NCI-H526 (cell line): ENCODE measurements at regions not wholly inside any gene's neighbourhood (a gene's known extent, or its start where the extent isn't known, plus 50 kb on each side); places are given as distances from the start of the nearest gene placed in this dataset.

Experiments used
- DNase-seq, 2 experiments: peaks; one replicate each; lab custom pipeline; 2025; lab: John Stamatoyannopoulos, UW

- no peak for DNase-seq
Observed at GRCh38 chr2:147363181-147363580, 481.6 kb upstream of the ACVR2A start.

DNA sequence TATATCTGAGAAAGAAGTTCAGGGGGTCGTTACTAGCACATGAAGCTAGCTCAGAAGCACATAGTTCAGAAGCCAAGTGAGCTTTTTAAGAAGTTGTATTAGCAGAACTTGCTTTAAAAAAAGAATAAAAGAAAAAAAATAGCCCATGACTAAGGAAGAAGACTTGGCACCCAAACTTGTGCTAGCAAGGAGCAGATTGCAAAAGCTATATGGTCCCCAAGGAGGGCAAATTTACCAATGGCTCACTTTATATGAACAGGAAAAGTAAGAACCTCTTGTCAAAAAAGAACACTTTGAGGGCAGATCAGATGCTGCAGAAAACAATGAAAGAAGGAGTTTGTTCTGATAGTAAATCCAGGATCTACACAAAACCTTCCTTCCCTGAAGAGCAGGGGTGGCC, 486.5 kb upstream of the ACVR2A start:
- DNase-seq: no peak

GRCh38 chr2:147356157-147356556, 488.7 kb upstream of the ACVR2A start:
- DNase-seq: no peak

DNA sequence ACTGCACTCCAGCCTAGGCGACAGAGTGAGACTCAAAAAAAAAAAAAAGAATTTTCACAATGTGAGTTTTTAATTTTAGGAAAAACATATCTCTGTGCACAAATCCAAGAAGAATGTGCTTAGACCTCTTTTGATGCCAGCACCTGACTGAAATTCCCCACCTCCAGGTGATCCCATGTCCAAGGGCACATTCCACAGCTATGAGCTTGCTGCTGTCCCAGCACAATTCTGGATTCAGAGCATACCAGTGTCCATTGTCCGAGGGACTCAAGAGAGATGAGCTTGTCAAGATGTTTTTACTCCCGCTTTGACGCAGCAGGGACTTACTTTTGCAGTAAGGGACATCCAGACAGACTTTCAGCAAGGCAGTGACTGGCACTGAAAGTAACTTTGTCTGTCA, 489.1 kb upstream of the ACVR2A start:
- DNase-seq: no peak

- DNase-seq: no peak
Observed at GRCh38 chr2:147353072-147353381, 491.8 kb upstream of the ACVR2A start.

DNA sequence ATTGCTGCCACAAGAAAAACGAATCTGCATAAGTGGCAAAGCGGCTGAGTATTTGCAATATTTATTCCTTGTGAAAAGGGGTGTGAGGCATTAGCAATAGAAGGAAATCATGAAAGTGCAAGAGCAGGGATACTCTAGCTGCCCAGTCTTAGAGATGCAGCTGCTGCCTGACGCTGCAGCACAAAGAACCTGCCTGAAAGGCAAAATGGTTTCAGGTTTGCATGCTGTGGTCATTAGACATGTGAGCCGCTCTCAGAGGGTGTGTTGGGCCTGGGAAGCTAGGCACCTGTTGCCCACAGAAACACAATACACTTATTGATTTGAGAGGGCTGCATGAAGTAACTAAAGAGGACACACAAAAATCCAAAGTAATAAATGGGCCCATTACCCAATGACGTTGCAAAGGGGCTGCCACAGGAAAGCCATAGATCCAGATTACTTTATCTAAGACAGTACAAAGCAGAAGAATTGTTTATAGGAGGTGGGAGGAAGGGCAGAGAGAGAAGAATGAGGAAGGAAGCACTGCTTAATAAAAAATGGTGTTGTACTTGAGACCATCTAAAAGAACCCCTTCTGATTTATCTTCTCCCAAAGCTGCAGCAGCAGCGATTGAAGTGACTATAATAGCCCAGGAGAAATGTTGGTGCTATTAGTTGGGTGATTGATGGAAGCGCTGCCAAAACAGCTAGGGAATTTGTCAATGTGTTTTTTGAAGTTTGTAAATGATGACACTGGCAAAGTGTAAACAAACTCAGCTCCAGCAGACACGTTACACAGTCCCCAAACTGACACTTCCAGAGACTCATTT, 492.4 kb upstream of the ACVR2A start:
- DNase-seq: peak; percentile 3 to 62

DNA sequence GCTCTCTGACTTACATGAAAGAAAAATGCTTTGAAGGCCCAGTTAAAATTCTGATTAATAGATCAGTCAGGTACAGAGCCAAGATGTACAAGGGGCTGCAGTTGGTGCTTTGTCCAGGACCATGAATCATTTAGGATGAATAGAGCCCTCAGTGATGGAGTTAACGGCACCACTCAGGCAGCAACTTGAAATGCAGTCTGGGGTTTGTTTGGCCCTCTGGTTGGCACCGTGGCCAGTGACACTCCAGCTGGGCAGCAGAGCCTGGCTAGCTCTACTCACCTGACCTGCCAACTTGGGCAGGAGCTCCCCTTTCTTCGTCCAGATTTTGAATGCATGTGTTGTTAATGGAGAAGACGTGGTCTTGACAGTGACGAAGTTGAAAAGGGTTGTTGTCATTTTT, 493.0 kb upstream of the ACVR2A start:
- DNase-seq: no peak

DNA sequence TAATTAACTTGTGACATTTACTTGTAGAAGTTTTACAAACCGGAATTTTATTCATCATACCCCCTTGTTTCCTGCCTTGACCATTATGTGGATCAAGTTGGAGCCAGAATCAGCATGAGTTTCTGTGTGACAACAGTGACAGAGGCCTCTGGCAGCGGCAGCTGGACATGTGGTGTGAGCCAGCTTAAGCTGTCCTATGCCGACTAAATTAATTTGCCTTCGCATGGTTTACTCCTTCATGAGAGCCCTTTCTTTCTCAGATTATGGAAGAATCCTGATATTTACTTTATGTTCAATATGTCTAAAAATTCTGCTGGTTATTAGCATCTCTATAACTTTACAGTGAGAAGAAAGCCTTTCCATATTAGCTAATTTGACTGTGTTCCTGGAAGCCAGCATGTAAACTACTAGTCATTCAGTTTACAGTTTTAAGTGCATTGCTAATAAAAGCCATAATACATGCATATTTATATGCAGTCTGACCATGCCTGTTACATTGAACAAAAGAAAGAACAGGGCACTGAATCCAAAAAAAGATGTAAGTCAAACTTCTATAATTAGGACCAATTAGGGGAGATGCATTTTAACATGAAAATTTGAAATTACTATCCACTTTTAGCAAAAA, 495.8 kb upstream of the ACVR2A start:
- DNase-seq: no peak

DNA sequence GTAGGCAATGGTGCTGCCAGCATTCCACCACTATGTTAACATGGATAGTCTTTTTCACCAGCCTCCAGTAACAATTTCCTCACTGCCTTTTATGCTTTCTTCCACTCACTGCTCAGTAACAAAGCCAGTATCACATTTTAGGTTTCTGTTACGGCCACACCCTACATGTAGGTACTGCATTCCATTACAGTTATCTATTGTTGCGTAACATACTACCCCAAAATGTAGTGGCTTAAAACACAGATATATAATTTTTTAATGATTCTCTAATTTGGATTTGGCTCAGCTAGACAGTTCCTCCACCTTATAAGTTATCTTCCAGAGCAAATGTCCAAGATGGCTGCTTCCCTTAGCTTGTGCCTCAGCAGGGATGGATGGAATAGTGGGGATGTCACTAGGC, 498.7 kb upstream of the ACVR2A start:
- no peak for DNase-seq

GRCh38 chr2:147345246-147345645, 499.6 kb upstream of the ACVR2A start:
- peak in 1 of 2 experiments; percentile 22 for DNase-seq

DNA sequence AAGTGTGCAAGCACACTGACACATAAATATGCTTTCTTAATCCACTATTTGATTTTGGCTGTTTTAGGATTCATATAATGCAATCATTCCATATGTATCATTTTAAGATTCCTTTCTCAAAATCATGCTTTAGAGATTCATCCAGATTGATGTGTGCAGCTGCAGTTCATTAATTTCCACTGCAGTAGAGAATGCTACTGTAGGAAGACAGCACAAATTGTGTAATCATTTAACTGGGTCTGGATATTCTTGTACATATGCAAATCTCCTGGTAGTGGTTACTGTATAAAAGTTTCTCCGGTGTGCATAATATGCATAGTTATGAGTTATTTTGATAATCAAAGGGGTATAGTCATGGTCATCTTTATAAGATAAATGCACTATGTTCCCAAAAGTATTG, 502.5 kb upstream of the ACVR2A start:
- peak; percentile 3 to 26 for DNase-seq

DNA sequence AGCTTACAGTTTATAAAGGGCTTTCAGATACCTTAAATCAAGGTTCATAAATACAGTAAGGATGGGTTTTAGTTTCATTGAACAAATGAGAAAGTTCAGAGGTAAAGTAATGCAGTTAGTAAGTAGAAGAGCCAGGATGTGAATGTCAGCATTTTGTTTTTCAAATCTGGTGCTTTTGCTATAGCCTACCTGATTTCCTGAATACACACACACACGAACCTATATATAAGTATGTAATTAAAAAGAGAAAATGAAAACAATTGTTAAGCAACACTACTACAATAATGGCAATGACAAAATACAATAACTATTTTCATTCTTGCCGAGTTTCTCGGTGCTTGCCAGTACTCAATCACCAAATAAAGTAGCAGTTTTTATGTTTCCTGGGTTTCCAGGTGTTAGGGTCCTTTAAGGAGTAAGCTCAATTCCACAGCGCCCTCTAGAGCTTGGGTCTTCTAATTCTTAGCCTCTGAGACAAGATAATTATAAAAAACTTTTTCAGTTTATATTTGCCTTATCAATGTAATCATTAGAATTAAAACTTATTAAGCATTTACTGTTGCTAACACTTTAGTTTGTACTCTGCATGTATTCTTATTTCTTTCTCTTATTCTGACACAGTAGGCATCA, 512.9 kb upstream of the ACVR2A start:
- peak; percentile 1 to 68 for DNase-seq

DNA sequence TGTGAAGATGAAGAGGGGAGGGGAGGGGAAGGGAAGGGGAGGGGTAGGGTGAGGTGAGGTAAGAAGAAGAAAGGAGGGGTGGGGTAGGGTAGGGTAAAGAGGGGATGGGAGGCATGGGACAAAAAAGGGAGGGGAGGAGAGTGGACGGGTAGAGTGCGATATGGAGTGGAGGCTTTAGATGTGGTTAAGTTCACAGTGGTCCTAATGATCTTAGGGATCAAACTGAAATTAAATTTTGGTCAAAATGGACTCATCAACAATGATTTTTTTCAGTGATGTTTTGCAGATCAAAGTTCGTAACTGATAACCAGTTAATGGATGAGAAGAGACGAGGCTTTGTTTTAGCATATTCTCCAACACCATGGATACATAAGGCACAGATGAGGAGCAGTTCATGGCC, 513.9 kb upstream of the ACVR2A start:
- no peak for DNase-seq

DNA sequence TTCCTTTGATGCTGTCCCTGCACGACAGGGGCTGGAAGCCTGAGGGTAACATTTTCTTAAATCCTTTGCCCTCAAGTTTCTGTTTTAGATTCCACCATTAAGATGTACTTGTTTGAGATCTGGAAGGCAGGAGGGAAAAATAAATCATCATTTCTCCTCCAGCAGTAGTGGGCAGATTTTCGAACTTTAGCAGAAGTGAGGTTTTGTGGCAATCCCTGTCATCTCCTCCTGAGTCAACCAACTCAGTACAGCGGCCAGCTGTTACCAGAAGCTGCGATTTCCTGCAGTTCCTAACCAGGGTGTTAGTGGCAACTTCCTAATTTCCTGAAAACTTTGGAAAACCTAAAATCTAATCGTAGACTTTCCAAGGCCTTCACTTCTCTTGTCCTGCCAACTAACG, 517.2 kb upstream of the ACVR2A start:
- no peak for DNase-seq

DNA sequence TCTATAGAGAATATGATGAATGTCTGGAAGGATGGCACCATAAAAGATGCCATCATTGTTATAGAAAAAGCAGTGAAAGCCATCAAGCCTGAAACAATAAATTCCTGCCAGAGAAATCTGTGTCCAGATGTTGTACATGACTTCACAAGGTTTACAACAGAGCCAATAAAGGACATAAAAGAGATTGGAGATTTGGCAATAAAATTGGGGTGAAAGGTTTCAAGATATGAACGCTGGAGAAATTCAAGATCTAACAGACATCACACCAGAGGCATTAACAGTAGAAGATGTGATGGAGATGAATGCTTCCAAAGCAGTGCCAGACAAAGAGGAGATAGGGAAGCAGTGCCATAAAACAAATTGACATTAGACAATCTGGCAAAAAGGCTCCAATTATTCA, 518.8 kb upstream of the ACVR2A start:
- DNase-seq: no peak

DNA sequence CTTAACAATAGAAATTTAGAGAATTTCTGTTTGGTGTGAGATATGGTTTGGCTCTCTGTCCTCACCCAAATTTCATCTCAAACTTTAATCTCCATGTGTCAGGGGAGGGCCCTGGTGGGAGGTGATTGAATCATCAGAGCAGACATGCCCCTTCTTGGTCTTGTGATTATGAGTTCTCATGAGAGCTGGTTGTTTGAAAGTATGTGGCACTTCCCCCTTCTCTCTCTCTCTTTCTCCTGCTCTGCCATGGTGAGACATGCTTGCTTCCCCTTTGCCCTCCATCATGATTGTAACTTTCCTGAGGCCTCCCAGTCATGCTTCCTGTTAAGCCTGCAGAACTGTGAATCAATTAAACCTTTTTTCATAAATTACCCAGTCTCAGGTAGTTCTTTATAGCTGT, 524.7 kb upstream of the ACVR2A start:
- no peak for DNase-seq

GRCh38 chr2:147311058-147311430, 533.8 kb upstream of the ACVR2A start:
- no peak for DNase-seq

DNA sequence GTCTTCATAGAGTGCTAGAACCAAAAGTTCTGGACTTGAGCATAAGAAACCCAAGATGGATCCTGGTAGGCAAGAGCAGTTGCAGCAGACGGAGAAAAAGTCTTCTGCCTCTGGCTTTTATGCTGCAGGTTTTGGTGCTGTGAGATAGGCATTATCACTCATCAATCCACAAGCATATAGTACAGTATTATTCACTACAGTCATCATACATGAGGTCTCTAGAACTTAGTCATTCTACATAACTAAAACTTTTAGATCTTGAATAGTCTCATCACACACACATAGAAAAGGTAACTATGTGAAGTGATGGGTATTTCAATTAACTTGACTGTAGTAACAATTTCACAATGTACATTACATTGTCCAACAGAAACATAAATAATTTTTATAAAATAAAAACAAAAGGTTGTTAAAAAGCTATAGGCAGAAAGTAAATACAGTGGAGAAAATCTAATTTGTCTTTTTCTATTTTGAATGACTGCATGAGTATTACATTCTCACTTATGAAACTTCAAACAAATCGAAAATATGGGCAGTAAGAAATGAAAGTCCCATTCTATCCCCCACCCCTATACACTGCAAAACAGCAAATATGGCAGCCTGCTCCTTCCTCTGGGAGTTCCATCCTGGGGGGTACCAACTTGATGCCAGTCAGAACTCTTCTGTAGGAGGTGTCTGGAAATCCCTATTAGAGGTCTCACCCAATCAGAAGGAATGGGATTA, 534.3 kb upstream of the ACVR2A start:
- no peak for DNase-seq

- DNase-seq: no peak
Observed at GRCh38 chr2:147297820-147298219, 547.0 kb upstream of the ACVR2A start.

DNA sequence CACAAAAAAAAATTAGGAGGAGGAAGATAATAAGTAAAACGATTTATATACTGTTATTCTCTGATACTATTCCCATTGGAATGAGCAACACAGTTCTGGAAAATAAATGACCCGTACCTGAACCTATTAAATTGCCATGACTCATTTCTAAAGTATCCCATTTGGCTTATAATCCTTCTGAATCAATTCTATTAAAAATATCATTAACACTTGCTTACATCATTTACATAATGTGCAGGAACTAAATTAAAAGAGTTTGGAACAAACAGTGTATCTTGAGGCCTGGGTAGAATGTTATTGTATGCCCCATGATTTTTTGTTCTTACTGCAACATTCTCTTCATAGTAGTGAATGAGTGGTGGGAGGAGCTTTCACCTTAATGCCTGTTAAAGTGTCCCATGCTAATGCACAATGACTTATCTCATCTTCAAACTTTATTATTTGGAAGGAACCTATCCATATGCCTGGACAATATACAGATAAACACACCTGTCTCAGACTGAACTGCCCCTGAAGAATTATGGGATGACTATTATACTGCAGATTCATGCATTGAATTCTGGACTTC, 549.9 kb upstream of the ACVR2A start:
- no peak for DNase-seq

DNA sequence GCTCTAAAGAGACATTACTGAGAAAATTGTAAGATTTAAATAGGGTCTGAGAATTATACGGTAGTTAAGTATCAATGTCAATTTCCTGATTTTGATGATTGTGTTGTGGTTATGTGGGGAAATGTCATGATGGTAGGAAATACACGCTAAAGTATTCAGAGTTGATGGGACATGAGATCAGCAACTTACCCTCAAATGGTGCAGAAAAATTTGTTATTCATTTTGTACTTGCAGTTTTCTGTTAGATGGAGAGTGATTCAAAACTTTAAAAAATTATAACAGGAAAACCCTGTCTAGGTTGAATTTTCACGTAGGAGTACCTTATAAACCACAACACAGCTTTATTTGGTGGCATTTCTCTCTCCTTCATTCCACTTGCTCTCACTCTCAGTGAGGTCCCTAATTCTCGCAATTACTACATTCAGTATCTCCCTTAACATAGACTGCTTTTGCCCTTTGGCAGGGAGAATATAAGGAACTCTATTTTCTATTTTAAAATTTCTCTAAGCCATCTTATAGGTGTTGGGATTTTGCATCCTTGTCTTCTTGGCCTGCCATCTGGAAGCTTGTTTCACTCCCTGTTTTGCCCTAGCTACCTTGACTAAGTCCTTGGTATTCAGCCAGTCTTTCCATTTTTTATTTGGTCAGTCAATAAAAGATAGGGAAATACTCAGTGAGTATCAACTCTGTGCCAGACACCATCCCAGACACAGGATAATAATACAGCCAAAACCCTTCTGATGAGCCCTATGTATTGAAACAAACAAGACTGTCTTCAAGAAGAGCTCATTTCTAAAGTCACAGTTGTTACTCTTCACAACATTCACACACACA, 550.6 kb upstream of the ACVR2A start:
- DNase-seq: no peak

GRCh38 chr2:147288131-147288530, 556.7 kb upstream of the ACVR2A start:
- DNase-seq: no peak
